SJSA1 (cell line): ENCODE measurements at regions not wholly inside any gene's neighbourhood (a gene's known extent, or its start where the extent isn't known, plus 50 kb on each side); places are given as distances from the start of the nearest gene placed in this dataset.
"Not testable (repeated sequence)": the region's sequence is repeated elsewhere in the genome, so short reads cannot be mapped to it uniquely, and the experiment has no call there.

Experiments
- DNase-seq, 2 experiments: peaks; one replicate each; pipeline ENCODE4 v3.0.0-alpha.2; 2015 to 2020; ENCODE audit warnings: low spot score in 2 of 2, low read depth in 1 of 2
- H3K27ac ChIP-seq: fragments of 250-450 bp; sonication (Bioruptor Pico); 2 replicates; pipeline ENCODE4 v1.5.1; 2020; ENCODE audit warnings: mild to moderate bottlenecking, moderate library complexity
- H3K27me3 ChIP-seq: fragments of 250-450 bp; sonication (Bioruptor Pico); replicated peaks from 2 replicates; pipeline ENCODE4 v1.5.1; 2020; ENCODE audit warnings: mild to moderate bottlenecking, moderate library complexity
- H3K36me3 ChIP-seq: fragments of 250-450 bp; sonication (Bioruptor Pico); 2 replicates; pipeline ENCODE4 v1.5.1; 2020; ENCODE audit warnings: mild to moderate bottlenecking
- H3K4me1 ChIP-seq: fragments of 250-450 bp; sonication (Bioruptor Pico); replicated peaks from 2 replicates; pipeline ENCODE4 v1.6.1; 2021; ENCODE audit warnings: mild to moderate bottlenecking
- H3K4me3 ChIP-seq: fragments of 250-450 bp; sonication (Bioruptor Pico); 2 replicates; pipeline ENCODE4 v1.5.1; 2020; ENCODE audit warnings: mild to moderate bottlenecking
- H3K9me3 ChIP-seq: fragments of 250-450 bp; sonication (Bioruptor Pico); replicated peaks from 2 replicates; pipeline ENCODE4 v1.5.1; 2020; ENCODE audit warnings: mild to moderate bottlenecking

- H3K27me3 ChIP-seq, H3K36me3 ChIP-seq, H3K9me3 ChIP-seq, DNase-seq, H3K4me3 ChIP-seq, H3K4me1 ChIP-seq, H3K27ac ChIP-seq: not testable (repeated sequence)
These were observed 348.6 kb upstream of the CHRNA7 start for GRCh38 chr15:31681529-31682259.

GRCh38 chr15:31687088-31687487, 343.2 kb upstream of the CHRNA7 start:
- not testable (repeated sequence) for H3K9me3 ChIP-seq, H3K4me1 ChIP-seq, DNase-seq, H3K36me3 ChIP-seq, H3K27me3 ChIP-seq, H3K27ac ChIP-seq, H3K4me3 ChIP-seq

- H3K4me3 ChIP-seq, H3K27ac ChIP-seq, H3K4me1 ChIP-seq, H3K27me3 ChIP-seq, H3K9me3 ChIP-seq, DNase-seq, H3K36me3 ChIP-seq: not testable (repeated sequence)
These were observed 333.8 kb upstream of the CHRNA7 start for GRCh38 chr15:31696509-31696908.

- H3K9me3 ChIP-seq, H3K27me3 ChIP-seq, H3K4me1 ChIP-seq, DNase-seq, H3K4me3 ChIP-seq, H3K36me3 ChIP-seq, H3K27ac ChIP-seq: not testable (repeated sequence)
These were observed 325.1 kb upstream of the CHRNA7 start for GRCh38 chr15:31705076-31705678.

GRCh38 chr15:31707944-31708702, 322.2 kb upstream of the CHRNA7 start:
- H3K27me3 ChIP-seq, DNase-seq, H3K36me3 ChIP-seq, H3K9me3 ChIP-seq, H3K4me3 ChIP-seq, H3K4me1 ChIP-seq, H3K27ac ChIP-seq: not testable (repeated sequence)

GRCh38 chr15:31708703-31709327, 321.5 kb upstream of the CHRNA7 start:
- not testable (repeated sequence) for H3K9me3 ChIP-seq, DNase-seq, H3K27me3 ChIP-seq, H3K4me3 ChIP-seq, H3K27ac ChIP-seq, H3K36me3 ChIP-seq, H3K4me1 ChIP-seq

- H3K27ac ChIP-seq, H3K27me3 ChIP-seq, H3K4me1 ChIP-seq, H3K4me3 ChIP-seq, H3K9me3 ChIP-seq, H3K36me3 ChIP-seq, DNase-seq: not testable (repeated sequence)
These were observed 320.8 kb upstream of the CHRNA7 start for GRCh38 chr15:31709479-31709878.

GRCh38 chr15:31710806-31711205, 319.5 kb upstream of the CHRNA7 start:
- not testable (repeated sequence) for DNase-seq, H3K4me3 ChIP-seq, H3K36me3 ChIP-seq, H3K9me3 ChIP-seq, H3K4me1 ChIP-seq, H3K27me3 ChIP-seq, H3K27ac ChIP-seq

- not testable (repeated sequence) for H3K36me3 ChIP-seq, H3K4me1 ChIP-seq, H3K9me3 ChIP-seq, DNase-seq, H3K4me3 ChIP-seq, H3K27me3 ChIP-seq, H3K27ac ChIP-seq
These were observed 315.1 kb upstream of the CHRNA7 start for GRCh38 chr15:31715208-31715607.

- H3K36me3 ChIP-seq, H3K9me3 ChIP-seq, H3K27me3 ChIP-seq, H3K4me3 ChIP-seq, H3K4me1 ChIP-seq, DNase-seq, H3K27ac ChIP-seq: not testable (repeated sequence)
These were observed 311.7 kb upstream of the CHRNA7 start for GRCh38 chr15:31718625-31719024.

- not testable (repeated sequence) for DNase-seq, H3K27me3 ChIP-seq, H3K4me1 ChIP-seq, H3K9me3 ChIP-seq, H3K4me3 ChIP-seq, H3K36me3 ChIP-seq, H3K27ac ChIP-seq
These were observed 310.8 kb upstream of the CHRNA7 start for GRCh38 chr15:31719396-31720022.

- H3K4me1 ChIP-seq, DNase-seq, H3K9me3 ChIP-seq, H3K27ac ChIP-seq, H3K27me3 ChIP-seq, H3K4me3 ChIP-seq, H3K36me3 ChIP-seq: not testable (repeated sequence)
These were observed 307.3 kb upstream of the CHRNA7 start for GRCh38 chr15:31723019-31723418.

GRCh38 chr15:31724903-31725302, 305.4 kb upstream of the CHRNA7 start:
- H3K4me3 ChIP-seq, DNase-seq, H3K27me3 ChIP-seq: not testable (repeated sequence)

GRCh38 chr15:31725619-31726018, 304.7 kb upstream of the CHRNA7 start:
- H3K27me3 ChIP-seq, H3K27ac ChIP-seq, H3K4me1 ChIP-seq, H3K9me3 ChIP-seq, DNase-seq, H3K4me3 ChIP-seq, H3K36me3 ChIP-seq: not testable (repeated sequence)

More at GRCh38 chr15:31724903-31725302, 305.4 kb upstream of the CHRNA7 start:
- H3K27ac ChIP-seq, H3K4me1 ChIP-seq, H3K36me3 ChIP-seq, H3K9me3 ChIP-seq: not testable (repeated sequence)
